HEK293 (cell line): ENCODE measurements at regions not wholly inside any gene's neighbourhood (a gene's known extent, or its start where the extent isn't known, plus 50 kb on each side); places are given as distances from the start of the nearest gene placed in this dataset.

Source experiments
- EGR2 ChIP-seq: fragments of 450-650 bp; formaldehyde crosslinking; IDR thresholded peaks from 2 replicates; pipeline ENCODE4 v1.5.1; 2016; ENCODE audit warnings: low read depth, missing biosample characterization, missing genetic modification characterization
- KLF9 ChIP-seq: fragments of 450-650 bp; formaldehyde crosslinking; IDR thresholded peaks from 2 replicates; pipeline ENCODE4 v1.5.1; 2016; ENCODE audit warnings: missing biosample characterization, missing genetic modification characterization, low read depth
- REST ChIP-seq: fragments of 450-650 bp; formaldehyde crosslinking; IDR thresholded peaks from 2 replicates; pipeline ENCODE4 v1.5.1; 2016; ENCODE audit warnings: missing biosample characterization, missing genetic modification characterization
- ZNF175 ChIP-seq: fragments of 450-650 bp; formaldehyde crosslinking; IDR thresholded peaks from 2 replicates; pipeline ENCODE4 v1.5.1; 2016; ENCODE audit warnings: missing biosample characterization, missing genetic modification characterization
- ZNF274 ChIP-seq, 2 experiments: fragments of 200-500 bp in 1 of 2; fragments of 450-650 bp in 1 of 2; sonication (Bioruptor generic) in 1 of 2; formaldehyde crosslinking in 1 of 2; IDR thresholded peaks; 2 replicates each; pipeline versions ENCODE4 v1.5.1 to v1.6.1; 2014 to 2016; ENCODE audit warnings: borderline replicate concordance in 1 of 2, inconsistent platforms in 1 of 2, low read length in 1 of 2, missing biosample characterization in 1 of 2, missing genetic modification characterization in 1 of 2
- ZNF398 ChIP-seq: fragments of 450-650 bp; formaldehyde crosslinking; IDR thresholded peaks from 2 replicates; pipeline ENCODE4 v1.5.1; 2017; ENCODE audit warnings: missing biosample characterization, missing genetic modification characterization
- ZNF433 ChIP-seq: fragments of 450-650 bp; formaldehyde crosslinking; IDR thresholded peaks from 2 replicates; pipeline ENCODE4 v1.5.1; 2016; ENCODE audit warnings: missing biosample characterization, missing genetic modification characterization, low read depth
- ZNF449 ChIP-seq: fragments of 450-650 bp; formaldehyde crosslinking; IDR thresholded peaks from 2 replicates; pipeline ENCODE4 v1.5.1; 2017; ENCODE audit warnings: missing biosample characterization, mild to moderate bottlenecking, missing genetic modification characterization, moderate library complexity
- ZNF776 ChIP-seq: fragments of 450-650 bp; formaldehyde crosslinking; IDR thresholded peaks from 2 replicates; pipeline ENCODE4 v1.5.0; 2017; ENCODE audit warnings: missing biosample characterization, missing genetic modification characterization, borderline replicate concordance
- TF ChIP-seq, protein P1 (sequence below): fragments of 450-650 bp; formaldehyde crosslinking; IDR thresholded peaks from 2 replicates; pipeline ENCODE4 v1.5.1; 2016; ENCODE audit warnings: missing biosample characterization, missing genetic modification characterization
- TF ChIP-seq, protein P2 (sequence below): fragments of 450-650 bp; formaldehyde crosslinking; IDR thresholded peaks from 2 replicates; pipeline ENCODE4 v1.5.1; 2016; ENCODE audit warnings: missing biosample characterization, missing genetic modification characterization

DNA sequence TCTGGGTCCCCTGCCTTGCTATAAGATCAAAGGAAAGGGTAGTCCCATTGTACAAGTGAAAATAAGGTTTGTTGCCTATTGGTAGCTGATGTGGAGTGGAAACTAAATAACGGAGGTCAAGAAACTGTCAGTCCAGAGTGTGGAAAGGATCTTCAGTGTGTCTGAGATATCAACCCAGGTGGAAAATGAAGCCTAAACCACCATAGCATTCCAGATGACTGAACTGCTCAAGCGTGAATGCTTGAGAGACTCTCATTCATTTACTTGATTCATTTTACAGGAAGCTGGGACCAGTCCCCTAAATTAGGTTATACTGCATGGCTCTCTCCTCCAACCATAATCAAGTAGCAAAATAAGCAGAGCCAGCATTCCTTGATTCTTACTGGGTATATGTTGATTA, 116.0 kb upstream of the SLC28A3 start:
- TF ChIP-seq, protein P1, sequence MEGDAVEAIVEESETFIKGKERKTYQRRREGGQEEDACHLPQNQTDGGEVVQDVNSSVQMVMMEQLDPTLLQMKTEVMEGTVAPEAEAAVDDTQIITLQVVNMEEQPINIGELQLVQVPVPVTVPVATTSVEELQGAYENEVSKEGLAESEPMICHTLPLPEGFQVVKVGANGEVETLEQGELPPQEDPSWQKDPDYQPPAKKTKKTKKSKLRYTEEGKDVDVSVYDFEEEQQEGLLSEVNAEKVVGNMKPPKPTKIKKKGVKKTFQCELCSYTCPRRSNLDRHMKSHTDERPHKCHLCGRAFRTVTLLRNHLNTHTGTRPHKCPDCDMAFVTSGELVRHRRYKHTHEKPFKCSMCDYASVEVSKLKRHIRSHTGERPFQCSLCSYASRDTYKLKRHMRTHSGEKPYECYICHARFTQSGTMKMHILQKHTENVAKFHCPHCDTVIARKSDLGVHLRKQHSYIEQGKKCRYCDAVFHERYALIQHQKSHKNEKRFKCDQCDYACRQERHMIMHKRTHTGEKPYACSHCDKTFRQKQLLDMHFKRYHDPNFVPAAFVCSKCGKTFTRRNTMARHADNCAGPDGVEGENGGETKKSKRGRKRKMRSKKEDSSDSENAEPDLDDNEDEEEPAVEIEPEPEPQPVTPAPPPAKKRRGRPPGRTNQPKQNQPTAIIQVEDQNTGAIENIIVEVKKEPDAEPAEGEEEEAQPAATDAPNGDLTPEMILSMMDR, result no peak
- TF ChIP-seq ZNF449 (tag by site-specific recombination) (no peak), ZNF776 (tag by site-specific recombination) (no peak), KLF9 (tag by site-specific recombination) (no peak), REST (tag by site-specific recombination) (no peak), EGR2 (no peak), ZNF398 (tag by site-specific recombination) (no peak), ZNF175 (no peak), ZNF433 (no peak), ZNF274 (IDR thresholded peaks at IDR 0.05; ENCODE audit: low read length) (no peak), ZNF274 (tag by site-specific recombination; IDR thresholded peaks at IDR 0.05; ENCODE audit: borderline replicate concordance) (no peak)
- TF ChIP-seq, protein P2, sequence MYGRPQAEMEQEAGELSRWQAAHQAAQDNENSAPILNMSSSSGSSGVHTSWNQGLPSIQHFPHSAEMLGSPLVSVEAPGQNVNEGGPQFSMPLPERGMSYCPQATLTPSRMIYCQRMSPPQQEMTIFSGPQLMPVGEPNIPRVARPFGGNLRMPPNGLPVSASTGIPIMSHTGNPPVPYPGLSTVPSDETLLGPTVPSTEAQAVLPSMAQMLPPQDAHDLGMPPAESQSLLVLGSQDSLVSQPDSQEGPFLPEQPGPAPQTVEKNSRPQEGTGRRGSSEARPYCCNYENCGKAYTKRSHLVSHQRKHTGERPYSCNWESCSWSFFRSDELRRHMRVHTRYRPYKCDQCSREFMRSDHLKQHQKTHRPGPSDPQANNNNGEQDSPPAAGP (tag by site-specific recombination), result no peak
